ENCODE measurements at regions not wholly inside any gene's neighbourhood (a gene's known extent, or its start where the extent isn't known, plus 50 kb on each side); places are given as distances from the start of the nearest gene placed in this dataset.

GRCh38 chr14:58733451-58734208 lies 95.9 kb downstream of the DACT1 start:
- TF ChIP-seq CTCF (IDR thresholded peaks at IDR 0.05; ENCODE audit: low read depth, low read length), result no peak
- no peak for DNase-seq (ENCODE audit: low read depth in 2 of 2)

GRCh38 chr14:58735596-58735995 lies 97.8 kb downstream of the DACT1 start:
- no peak overlapping the region for H3K4me3 ChIP-seq (replicated peaks in 1 of 2; ENCODE audit: low read depth in 2 of 2, low read length in 2 of 2)
- TF ChIP-seq CTCF (IDR thresholded peaks at IDR 0.05; ENCODE audit: low read depth, low read length), result no peak
- no peak for DNase-seq (ENCODE audit: low read depth in 2 of 2)

More at GRCh38 chr14:58733451-58734208, 95.9 kb downstream of the DACT1 start:
- no peak overlapping the region for H3K4me3 ChIP-seq (replicated peaks in 1 of 2; ENCODE audit: low read depth in 2 of 2, low read length in 2 of 2)

- peak; percentile 63 to 91 for DNase-seq (ENCODE audit: low read depth in 2 of 2)
- no peak for TF ChIP-seq CTCF (IDR thresholded peaks at IDR 0.05; ENCODE audit: low read depth, low read length)
- no peak overlapping the region for H3K4me3 ChIP-seq (replicated peaks in 1 of 2; ENCODE audit: low read depth in 2 of 2, low read length in 2 of 2)
These were observed 98.8 kb downstream of the DACT1 start for GRCh38 chr14:58736606-58737005.

GRCh38 chr14:58737511-58737910 lies 99.7 kb downstream of the DACT1 start:
- TF ChIP-seq CTCF (IDR thresholded peaks at IDR 0.05; ENCODE audit: low read depth, low read length), result no peak
- H3K4me3 ChIP-seq (replicated peaks in 1 of 2; ENCODE audit: low read depth in 2 of 2, low read length in 2 of 2), result no peak overlapping the region

GRCh38 chr14:58738189-58738836 lies 100.6 kb downstream of the DACT1 start:
- DNase-seq (ENCODE audit: low read depth in 2 of 2), result peak; percentile 51 to 96
- no peak for TF ChIP-seq CTCF (IDR thresholded peaks at IDR 0.05; ENCODE audit: low read depth, low read length)
- H3K4me3 ChIP-seq (replicated peaks in 1 of 2; ENCODE audit: low read depth in 2 of 2, low read length in 2 of 2), result no peak overlapping the region

More at GRCh38 chr14:58737511-58737910, 99.7 kb downstream of the DACT1 start:
- DNase-seq (ENCODE audit: low read depth in 2 of 2), result peak in 1 of 2 donors; percentile 12

GRCh38 chr14:58738876-58739275 lies 101.1 kb downstream of the DACT1 start:
- no peak for TF ChIP-seq CTCF (IDR thresholded peaks at IDR 0.05; ENCODE audit: low read depth, low read length)
- no peak overlapping the region for H3K4me3 ChIP-seq (replicated peaks in 1 of 2; ENCODE audit: low read depth in 2 of 2, low read length in 2 of 2)
- peak in 1 of 2 donors; percentile 77 for DNase-seq (ENCODE audit: low read depth in 2 of 2)

Measured in cardiac fibroblast (primary cell).